Prostate gland (tissue), 2 donors: ENCODE measurements at regions not wholly inside any gene's neighbourhood (a gene's known extent, or its start where the extent isn't known, plus 50 kb on each side); places are given as distances from the start of the nearest gene placed in this dataset.

Experiments
- POLR2A ChIP-seq: fragments of 450-650 bp; IDR thresholded peaks from one replicate; pipeline ENCODE4 v1.6.1; 2016; ENCODE audit warnings: antibody characterized with exemption, mild to moderate bottlenecking
- POLR2AphosphoS5 ChIP-seq: sonication (generic); formaldehyde crosslinking; IDR thresholded peaks from one replicate; pipeline ENCODE4 v1.6.1; 2017; ENCODE audit warnings: antibody characterized with exemption
- TF ChIP-seq, protein P1 (sequence below), 4 experiments: fragments of 200-600 bp in 2 of 4; fragments of 450-650 bp in 2 of 4; sonication (generic) in 2 of 4; IDR thresholded peaks; 1 replicate in 3 of 4; 2 replicates in 1 of 4; pipeline ENCODE4 v1.5.1; 2016 to 2019; ENCODE audit warnings: antibody characterized with exemption in 4 of 4, mild to moderate bottlenecking in 2 of 4, moderate library complexity in 2 of 4

DNA sequence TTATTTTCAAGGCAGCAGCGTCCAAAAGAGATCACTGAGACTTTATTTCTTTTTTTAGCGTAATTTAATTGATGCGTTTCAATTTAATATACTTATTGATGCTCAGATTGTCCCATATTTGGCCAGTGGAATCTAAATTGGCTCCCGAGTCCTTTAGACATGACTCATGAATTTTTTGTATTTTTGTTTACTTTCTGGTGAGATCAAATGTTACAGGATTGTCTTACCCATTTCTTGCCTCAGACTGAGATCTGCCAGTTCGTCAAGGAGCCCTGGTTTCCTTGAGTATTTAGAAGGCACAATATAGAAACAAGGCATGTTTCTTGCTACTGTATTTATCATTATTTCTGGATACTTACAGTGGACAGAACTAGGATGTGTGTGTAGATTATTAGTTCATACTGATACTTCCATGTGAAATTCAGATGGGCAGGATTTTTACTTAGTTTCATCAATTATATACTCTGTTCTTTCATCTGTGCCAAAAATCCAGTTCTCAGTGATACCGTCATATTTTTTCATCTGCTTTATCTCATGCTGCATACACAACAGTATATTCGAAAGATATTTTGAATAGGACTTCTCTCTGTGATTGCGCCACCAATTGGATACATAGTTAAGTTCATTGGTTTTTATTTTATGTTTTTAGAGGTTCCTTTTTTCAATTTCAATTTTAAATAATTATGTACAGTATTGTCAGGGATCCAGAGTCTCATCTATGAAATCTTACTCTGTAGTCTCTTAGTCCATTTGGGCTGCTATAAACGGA is 436.9 kb upstream of the C2CD4B start:
- TF ChIP-seq, protein P1, sequence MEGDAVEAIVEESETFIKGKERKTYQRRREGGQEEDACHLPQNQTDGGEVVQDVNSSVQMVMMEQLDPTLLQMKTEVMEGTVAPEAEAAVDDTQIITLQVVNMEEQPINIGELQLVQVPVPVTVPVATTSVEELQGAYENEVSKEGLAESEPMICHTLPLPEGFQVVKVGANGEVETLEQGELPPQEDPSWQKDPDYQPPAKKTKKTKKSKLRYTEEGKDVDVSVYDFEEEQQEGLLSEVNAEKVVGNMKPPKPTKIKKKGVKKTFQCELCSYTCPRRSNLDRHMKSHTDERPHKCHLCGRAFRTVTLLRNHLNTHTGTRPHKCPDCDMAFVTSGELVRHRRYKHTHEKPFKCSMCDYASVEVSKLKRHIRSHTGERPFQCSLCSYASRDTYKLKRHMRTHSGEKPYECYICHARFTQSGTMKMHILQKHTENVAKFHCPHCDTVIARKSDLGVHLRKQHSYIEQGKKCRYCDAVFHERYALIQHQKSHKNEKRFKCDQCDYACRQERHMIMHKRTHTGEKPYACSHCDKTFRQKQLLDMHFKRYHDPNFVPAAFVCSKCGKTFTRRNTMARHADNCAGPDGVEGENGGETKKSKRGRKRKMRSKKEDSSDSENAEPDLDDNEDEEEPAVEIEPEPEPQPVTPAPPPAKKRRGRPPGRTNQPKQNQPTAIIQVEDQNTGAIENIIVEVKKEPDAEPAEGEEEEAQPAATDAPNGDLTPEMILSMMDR (IDR thresholded peaks at IDR 0.05) = no peak
- TF ChIP-seq POLR2AphosphoS5 = no peak
- no peak for TF ChIP-seq POLR2A
